ENCODE measurements at regions not wholly inside any gene's neighbourhood (a gene's known extent, or its start where the extent isn't known, plus 50 kb on each side); places are given as distances from the start of the nearest gene placed in this dataset.

DNA sequence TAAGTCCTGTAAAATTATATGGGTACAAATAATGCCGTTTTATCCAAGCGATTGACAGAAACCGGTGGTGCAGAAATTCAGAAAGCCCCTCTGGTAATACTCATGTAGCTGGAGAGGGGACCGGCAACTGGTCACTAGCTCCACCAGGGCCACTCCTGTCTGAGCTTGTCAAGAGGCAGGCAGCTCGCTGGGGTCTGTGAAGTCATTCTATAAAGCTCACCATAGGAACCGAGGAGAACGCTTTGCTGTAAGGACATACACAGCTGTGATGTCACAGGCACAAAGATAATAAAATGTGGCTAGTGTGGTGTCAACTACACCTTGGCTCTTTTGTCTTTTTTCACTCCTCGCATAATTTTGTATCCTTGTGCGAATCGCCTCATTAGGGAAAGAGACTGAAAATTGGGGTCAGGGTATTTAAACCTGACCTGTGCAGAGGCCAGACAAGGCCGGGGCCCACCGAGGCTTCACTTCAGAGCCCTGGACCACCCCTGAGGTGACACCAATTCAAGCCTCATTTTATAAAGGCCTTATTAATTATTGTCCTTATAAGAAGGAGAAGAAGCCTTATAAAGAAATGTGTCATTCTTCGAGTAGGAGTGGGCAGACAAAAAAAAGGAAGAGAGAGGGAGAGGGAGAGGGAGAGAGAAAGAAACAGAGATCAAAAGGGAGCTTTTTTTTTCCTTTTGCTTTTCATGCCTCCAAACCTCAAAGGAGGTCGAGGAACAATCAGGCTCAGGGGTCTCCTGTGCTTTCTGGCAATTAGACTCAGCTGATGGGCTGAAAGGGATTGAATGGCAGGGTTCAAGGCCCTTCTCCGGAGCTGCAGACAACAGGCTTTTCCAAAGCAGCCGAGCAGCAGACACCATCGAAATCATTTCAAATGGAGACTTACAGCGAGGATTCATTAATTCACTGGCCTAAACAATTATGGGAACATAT lies 813.3 kb upstream of the ARRDC4 start:
- no peak for DNase-seq (ENCODE audit: low read depth in 2 of 2, low spot score in 1 of 2)

DNA sequence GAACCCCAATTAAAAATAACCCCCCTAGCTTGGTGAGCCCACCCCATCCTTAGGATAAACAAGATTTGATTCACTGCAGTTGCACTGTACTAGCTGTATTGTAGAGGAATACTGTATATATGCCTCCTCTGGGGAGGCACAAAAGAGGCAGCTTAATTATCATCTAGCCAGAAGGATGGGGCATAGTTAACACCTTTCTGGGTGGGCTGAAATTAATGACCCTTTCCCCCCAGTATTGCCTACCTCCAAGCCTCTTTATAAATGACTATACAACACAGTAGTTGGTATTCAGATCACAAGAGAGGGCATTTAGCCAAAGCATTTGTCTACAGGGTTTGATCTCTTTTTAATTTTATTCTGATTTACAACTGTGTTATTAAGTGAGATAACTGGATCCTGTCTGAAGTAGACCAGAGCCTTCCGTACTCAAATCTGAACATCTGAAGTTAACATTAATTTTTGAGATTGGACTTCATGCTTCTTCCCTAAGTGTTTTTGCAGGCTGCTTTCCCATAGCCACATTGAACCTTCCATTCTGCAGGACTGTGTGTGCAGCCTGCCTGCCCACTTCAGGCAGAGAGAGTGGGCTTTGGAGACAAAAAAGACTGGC lies 807.0 kb upstream of the ARRDC4 start:
- DNase-seq (ENCODE audit: low read depth in 2 of 2, low spot score in 1 of 2), result no peak

DNA sequence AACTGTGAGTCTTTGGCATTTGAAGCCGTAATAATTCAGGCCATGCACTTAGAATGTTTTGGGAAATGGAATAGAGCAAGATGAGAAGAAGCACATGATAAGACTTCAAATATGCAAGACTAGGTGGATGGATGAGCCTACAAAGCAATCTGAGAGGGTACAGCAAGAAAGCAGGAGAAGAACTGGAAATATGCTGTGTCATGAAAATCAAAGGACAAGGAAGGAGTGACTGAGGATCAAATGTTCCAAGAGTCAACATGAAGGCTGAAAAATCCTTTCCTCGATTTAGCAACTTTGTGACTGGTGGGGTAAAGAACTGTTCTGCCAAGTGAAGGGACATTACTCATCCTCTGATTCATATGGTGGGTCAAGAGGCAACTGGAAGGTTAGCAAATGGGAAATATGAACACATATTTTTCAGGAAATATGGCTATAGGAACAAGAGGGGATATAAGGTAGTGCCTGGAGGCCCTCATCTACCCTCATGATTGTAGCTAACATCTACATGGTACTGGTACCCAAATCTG lies 803.7 kb upstream of the ARRDC4 start:
- DNase-seq (ENCODE audit: low read depth in 2 of 2, low spot score in 1 of 2), result no peak

DNA sequence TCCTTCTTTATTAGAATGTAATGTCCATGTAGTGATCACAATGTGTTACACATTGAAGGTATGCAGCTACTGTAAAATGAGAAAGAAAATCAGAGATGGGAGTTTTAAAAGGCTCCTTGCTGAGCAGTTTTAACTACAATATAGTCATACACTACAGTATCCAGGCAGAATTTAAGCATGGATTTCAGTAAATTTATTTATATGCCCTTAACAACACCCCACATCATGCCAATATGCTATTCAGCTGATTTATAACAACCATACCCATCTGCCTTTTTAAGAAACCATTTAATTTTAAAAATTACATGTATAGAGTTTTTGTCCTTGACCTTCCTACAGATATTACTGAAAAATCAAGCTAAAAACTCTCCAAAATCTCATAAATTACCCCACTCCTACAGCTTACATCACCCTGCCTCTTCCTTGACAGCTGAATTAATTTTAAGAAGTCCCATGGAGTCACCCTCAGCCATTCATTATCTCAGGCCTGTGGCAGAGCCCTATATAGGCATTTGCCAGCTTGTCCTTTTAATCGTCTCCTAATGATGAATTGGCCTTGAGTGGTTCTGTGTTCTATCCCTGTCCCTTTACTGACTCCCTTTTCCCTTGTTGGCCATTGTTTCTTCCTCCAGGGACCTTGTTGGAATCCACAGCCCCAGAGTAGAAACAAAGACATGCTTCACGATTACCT lies 797.6 kb upstream of the ARRDC4 start:
- DNase-seq (ENCODE audit: low read depth in 2 of 2, low spot score in 1 of 2), result no peak

DNA sequence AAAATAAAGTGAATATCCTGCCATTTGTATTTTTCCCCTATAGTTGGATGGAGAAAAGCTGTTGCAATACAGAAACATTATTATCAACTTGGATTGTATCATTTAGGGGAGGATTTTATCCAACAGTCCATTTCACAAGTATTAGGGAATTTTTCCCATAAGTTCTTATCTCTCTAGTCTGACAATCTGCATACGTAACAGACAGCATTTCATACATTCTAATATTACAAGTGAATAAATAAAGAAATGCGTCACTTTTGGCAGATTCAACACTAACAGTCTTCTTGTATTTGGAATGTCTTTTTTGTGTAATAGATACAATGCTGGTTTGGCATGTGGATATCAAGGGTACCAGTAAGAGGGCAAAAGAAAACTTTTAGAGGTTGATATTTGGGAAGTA lies 795.3 kb upstream of the ARRDC4 start:
- no peak for DNase-seq (ENCODE audit: low read depth in 2 of 2, low spot score in 1 of 2)

DNA sequence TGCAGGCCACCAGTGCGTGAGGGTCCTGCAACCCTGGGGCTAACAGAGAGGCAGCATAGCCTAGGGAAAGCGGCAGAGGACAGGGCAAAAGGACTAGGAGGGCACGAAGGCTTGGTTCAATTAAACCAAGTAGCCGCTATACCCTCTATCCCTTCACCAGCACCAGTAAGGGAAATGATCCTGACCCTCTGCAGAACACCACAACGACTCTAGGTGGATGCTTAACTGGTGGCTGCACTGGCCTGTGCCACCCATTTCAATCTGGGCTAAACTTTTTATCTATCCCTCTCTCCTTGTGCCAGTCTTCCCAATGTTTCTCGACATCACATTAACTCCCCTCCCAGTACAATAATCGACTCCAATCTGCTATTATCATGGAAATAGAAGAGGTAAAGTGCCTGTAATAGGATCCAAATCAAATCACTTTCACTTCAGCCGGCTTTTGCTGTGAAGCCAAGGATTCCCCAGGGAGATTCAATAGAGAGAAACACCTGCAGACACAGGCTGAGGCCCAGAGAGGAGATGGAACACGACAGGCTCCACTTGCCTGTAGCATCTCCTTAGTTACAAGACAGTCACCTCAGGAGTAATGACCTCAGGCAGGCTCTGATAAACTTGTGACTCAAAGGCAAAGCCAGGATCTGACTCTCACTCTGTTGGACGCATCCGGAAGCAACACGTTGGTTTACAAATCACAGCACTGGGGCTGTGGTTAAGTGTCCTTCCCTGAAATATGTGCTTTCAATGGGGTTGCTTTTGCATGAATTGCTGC lies 791.6 kb upstream of the ARRDC4 start:
- DNase-seq (ENCODE audit: low read depth in 2 of 2, low spot score in 1 of 2), result no peak

DNA sequence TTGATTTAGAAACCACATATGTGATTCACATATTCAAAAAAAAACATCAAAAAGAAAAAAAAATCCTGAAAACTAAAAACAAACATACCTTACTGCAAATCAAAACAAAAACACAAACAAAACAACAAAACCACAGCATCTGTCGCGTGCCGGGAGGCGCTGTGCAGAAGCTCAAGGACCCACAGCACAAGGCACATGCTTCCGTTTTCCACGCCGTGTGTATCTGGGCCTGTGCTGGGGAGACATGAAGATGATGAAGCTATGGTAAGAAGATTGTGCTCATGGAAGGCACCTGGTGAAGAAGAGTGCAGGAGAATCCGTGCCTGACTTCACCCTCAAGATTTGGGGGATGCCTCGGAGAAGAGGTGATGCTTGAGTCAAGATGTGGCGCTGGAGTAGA lies 788.9 kb upstream of the ARRDC4 start:
- no peak for DNase-seq (ENCODE audit: low read depth in 2 of 2, low spot score in 1 of 2)

DNA sequence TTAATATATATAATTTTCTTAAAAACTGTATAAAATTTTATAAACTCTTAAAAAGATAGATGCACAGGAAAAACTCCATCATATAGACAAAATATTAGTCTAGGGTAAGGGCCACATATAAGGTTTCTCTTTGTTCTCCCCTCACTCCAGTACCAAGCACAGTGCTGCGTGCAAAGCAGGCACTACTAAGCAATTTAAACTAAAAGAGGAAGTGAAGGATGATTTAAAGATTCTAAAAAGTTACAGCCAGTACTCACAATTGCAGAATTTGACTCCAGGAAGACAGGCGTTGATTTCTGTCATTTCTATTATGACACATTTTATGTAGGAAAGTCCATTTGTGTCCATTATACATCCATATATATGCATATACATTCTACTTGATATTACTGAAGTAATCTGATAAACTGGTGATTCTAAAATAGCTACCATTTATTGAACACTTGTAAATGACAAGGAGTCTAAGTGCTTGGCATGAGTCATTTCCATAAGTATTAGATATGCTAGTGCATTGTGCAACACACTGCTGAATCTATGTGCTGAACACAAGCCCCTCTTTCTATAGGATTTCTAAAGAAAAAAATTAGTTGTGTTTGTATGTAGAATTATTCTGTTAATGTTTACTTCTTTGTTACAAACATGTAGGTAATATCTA lies 785.5 kb upstream of the ARRDC4 start:
- DNase-seq (ENCODE audit: low read depth in 2 of 2, low spot score in 1 of 2), result no peak

DNA sequence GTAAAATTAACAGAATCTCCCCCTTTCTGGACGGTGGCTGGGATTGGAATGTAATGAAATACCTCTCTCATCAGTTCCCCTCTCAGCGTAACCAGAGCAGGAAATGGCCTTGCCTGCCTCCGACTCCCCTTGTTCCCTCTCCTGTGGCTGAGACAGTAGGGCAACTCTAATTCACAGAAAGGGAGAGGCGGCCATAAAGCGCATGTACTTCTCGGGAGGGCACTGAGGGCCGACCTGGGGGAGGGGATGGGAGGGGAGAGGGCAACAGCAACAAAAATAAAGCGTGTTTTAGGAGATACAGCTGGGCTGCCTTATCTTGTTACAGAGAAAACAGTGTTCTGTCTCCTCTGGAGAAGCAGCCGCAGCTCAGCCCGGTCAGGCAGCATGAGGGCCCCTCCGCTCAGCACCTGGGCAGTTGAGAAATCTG lies 783.3 kb upstream of the ARRDC4 start:
- DNase-seq (ENCODE audit: low read depth in 2 of 2, low spot score in 1 of 2), result no peak

DNA sequence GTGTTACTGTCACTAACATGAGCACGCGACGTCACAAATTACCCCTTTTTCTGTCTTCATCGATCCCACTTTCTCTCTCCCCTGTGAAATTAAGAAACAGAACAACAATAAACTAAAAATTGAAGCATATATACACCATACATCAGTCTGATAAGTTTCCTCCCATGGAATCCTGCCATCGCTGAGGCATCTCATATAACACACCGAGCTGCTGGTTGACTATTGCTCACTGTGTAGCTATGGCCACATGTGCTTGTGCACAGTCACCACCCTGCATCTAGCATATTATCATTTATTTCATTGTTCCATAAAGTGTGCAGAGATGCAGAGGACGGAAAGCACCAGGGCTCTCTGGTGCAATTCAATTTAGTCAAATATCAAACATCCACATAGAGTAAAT lies 777.9 kb upstream of the ARRDC4 start:
- no peak for DNase-seq (ENCODE audit: low read depth in 2 of 2, low spot score in 1 of 2)

DNA sequence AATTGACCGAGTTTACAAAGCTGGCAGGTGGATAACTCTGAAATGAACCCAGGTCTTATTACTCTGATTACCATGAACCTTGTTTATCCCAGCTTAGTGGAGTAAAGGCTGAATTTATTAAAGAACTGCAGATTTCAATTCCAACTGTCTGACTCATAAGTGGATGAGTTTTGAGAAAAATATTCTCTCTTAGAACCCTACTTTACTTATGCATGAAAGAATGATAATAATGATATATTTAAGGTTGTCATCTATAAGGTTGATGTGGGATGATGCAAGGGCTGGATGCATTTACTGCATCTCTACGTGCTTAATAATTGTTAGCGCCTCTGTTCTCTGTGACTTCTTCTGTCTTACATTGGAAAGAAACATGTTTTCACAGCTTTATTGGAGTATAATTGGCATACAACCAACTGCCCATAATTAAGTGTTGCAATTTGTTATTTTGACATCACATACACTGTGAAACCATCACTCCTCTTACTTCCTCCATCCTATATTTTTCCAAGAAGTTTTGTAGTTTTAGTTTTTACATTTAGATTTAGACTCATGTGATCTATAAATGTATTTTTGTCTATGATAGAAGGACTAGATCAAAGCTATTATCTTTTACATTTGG lies 771.2 kb upstream of the ARRDC4 start:
- DNase-seq (ENCODE audit: low read depth in 2 of 2, low spot score in 1 of 2), result no peak

DNA sequence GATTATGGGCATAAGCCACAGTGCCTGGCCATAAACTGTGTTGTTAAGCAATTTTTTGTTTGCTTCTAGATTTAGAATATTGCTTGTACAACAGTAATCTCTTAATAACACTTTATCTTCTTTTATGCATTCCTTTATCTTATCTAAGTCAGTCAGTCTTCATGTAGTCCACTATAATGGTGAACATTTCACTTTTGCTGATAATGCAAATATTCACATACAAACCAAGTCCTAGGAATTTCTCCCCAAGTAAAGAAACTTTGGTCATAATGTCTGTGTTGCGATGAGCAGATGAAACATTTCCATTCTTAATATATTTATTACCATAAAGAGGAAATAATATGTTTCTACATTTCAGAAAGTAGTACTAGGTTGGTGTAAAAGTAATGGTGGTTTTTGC lies 765.8 kb upstream of the ARRDC4 start:
- no peak for DNase-seq (ENCODE audit: low read depth in 2 of 2, low spot score in 1 of 2)

DNA sequence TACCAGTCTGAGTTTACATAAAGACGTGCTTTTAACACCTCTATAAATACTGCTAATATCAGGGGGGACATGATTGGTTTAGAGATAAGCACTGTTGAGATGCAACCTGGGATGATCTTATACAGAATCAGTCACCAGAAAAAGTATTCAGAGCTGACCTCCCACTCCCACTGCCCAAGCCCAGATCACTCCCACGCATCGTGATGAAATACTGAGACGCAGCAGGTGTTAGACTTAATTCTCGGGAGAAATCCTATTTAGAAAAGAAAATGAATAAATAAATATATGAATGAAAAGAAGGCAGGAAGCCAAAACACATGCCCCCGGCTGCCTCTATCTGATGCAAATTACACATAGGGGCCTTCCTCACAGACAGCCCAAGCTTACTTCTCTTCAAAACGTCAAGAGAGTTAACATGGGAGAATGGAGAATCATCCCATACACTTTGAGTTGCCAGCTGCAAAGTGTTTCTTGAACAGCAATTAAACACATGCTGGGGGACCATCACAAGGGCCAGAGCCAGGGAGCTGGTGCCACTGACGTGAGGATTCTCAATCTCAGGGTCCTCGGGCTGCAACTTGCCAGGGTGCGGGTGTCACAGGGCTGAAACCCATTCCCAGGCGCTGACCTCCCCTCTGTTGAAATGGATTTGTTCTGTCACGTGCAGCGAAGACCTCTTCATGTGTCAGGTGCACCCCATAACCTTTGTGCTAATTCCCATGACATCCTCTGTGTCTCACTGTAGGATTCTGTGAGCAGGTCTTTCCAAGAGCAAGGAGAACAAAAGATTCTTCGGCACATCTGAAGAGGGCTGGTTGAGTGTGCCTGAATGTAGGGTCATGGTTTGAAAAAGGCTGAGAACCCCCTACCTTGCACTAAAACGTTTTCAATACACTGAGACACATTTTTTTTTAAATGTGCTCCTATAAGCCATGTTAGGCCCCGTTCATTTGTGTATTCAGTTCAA lies 764.2 kb upstream of the ARRDC4 start:
- DNase-seq (ENCODE audit: low read depth in 2 of 2, low spot score in 1 of 2), result no peak

DNA sequence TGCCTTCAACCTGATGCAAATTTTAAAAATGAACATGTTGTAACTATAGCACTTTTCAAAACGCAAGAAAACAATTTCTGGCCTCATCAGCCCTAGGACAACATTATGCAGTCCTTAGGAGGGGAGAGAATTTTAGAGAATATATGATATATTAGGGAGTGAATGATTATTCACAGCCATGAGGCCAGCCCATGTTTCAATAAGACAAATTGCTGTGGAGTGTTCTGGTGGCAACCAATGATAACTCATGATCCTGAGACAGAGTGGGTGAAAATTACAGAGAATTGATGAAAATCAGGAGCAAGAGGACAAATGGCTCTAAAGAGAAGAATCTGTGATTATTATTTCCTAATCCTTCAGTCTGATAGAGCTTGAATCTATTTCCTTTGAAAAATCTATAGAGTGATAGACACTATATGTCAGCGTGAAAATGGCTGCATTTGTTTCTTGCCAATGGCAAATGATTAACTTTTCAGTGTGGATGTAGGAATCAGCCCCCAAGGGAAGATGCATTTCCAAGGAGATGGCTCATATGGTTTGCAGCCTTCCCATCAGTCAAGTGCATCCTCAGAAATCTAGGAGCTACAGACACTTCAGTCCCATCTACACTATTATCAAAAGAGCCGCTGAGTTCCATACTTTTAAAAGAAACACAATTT lies 761.0 kb upstream of the ARRDC4 start:
- no peak for DNase-seq (ENCODE audit: low read depth in 2 of 2, low spot score in 1 of 2)

DNA sequence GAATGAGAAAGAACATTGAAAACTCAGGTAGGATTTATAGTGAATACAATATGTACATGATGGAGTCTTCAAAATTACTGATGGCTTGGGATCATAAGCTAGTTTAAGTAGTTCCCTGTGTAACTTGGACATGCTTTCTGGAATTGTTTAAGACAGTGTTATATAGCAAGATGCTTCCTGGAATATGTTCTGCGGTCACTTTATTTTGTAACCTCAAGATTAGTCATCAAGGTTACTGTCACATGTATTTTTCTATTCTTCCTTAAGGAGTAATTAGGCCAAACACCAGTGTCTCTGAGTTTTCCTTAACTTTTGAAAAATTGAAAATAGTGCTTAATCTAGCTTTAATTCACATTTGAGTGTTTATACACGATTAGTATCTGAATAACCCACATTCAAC lies 760.3 kb upstream of the ARRDC4 start:
- DNase-seq (ENCODE audit: low read depth in 2 of 2, low spot score in 1 of 2), result no peak

DNA sequence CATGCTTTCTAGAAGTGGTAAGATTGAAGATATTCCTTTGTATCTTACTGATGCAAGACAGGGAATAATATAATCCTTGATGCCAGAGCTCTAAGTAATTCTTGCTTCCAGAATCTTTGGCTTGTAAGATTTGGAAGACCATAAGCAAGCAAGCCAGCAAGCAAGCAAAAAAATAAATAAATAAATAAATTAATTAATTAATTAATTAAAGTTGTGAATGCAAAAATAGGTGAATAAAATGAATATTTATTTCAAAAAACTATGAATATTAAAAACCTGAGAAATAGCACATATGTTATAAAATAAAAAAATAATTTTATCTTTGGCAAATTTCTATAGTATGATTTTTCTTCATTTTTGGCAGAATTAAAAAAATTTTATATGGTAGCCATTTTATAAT lies 750.2 kb upstream of the ARRDC4 start:
- no peak for DNase-seq (ENCODE audit: low read depth in 2 of 2, low spot score in 1 of 2)

DNA sequence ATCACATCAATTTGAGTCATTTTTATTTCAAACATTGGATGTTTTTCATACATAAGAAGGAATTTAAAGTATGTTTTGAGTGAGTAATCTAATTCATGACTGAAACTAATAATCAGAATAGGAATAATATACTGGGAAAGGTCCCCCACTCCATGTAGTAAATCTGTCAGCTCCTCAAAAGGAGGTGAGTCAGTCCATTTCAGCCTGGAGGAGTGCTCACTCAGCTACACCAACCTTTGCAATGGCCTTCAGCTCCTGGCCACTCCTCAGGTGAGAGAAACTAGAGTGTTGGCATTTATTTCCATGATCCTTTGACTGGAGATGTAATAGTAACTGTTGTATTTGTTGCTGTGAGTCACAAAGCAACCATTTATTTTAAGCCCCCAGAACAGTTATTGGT lies 744.9 kb upstream of the ARRDC4 start:
- DNase-seq (ENCODE audit: low read depth in 2 of 2, low spot score in 1 of 2), result no peak

DNA sequence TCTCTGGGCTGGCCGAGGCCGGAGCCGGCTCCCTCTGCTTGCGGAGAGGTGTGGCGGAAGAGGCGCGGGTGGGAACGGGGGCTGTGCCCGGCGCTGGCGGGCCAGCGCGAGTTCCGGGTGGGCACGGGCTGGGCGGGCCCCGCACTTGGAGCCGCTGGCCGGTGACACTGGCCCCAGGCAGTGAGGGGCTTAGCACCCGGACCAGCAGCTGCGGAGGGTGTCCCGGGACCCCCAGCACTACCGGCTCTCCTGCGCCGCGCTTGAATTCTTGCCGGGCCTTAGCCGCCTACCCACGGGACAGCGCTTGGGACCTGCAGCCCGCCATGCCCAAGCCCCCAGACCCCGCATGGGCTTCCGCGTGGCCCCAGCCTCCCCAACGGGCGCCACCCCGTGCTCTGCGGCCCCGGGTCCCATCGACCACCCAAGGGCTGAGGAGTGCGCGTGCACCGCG lies 736.3 kb upstream of the ARRDC4 start:
- DNase-seq (ENCODE audit: low read depth in 2 of 2, low spot score in 1 of 2), result no peak
